Mammary epithelial cell (primary cell): ENCODE measurements at regions not wholly inside any gene's neighbourhood (a gene's known extent, or its start where the extent isn't known, plus 50 kb on each side); places are given as distances from the start of the nearest gene placed in this dataset.

Source experiments
- EZH2 ChIP-seq: IDR thresholded peaks from 2 replicates; pipeline ENCODE4 v1.6.1; 2012; ENCODE audit warnings: low read length, inconsistent platforms, borderline replicate concordance
- TF ChIP-seq, protein P1 (sequence below), 2 donors: IDR thresholded peaks in 1 of 2; conservative IDR thresholded peaks in 1 of 2; 2 replicates each; pipeline ENCODE4 v1.5.1; 2011 to 2012; ENCODE audit warnings: inconsistent platforms in 2 of 2, low read length in 2 of 2, mild to moderate bottlenecking in 2 of 2, control low read depth in 1 of 2, low read depth in 1 of 2; ENCODE audit not compliant: insufficient read depth in 1 of 2; ENCODE audit errors: extremely low read depth in 1 of 2

- TF ChIP-seq, protein P1, sequence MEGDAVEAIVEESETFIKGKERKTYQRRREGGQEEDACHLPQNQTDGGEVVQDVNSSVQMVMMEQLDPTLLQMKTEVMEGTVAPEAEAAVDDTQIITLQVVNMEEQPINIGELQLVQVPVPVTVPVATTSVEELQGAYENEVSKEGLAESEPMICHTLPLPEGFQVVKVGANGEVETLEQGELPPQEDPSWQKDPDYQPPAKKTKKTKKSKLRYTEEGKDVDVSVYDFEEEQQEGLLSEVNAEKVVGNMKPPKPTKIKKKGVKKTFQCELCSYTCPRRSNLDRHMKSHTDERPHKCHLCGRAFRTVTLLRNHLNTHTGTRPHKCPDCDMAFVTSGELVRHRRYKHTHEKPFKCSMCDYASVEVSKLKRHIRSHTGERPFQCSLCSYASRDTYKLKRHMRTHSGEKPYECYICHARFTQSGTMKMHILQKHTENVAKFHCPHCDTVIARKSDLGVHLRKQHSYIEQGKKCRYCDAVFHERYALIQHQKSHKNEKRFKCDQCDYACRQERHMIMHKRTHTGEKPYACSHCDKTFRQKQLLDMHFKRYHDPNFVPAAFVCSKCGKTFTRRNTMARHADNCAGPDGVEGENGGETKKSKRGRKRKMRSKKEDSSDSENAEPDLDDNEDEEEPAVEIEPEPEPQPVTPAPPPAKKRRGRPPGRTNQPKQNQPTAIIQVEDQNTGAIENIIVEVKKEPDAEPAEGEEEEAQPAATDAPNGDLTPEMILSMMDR (conservative IDR thresholded peaks at IDR 0.05 in 1 of 2, IDR thresholded peaks at IDR 0.05 in 1 of 2; ENCODE audit: extremely low read depth in 1 of 2, insufficient read depth in 1 of 2, low read depth in 1 of 2, low read length in 2 of 2), result peak; percentile 8 to 31
- TF ChIP-seq EZH2, result no peak
Measured at GRCh38 chr18:72935744-72936143, 68.0 kb upstream of the NETO1 start.
